Naive thymus-derived CD4-positive, alpha-beta T cell (primary cell): ENCODE measurements at regions not wholly inside any gene's neighbourhood (a gene's known extent, or its start where the extent isn't known, plus 50 kb on each side); places are given as distances from the start of the nearest gene placed in this dataset.

Experiments
- ATAC-seq: fragments of 150-1000 bp; cut with Tn5 transposase; 2 replicates; pipeline ENCODE4 v1.10.0; 2021; ENCODE audit warnings: mild to moderate bottlenecking, moderate library complexity
- CTCF ChIA-PET: fragments of 350-600 bp; sonication (Branson Sonifier 250); formaldehyde crosslinking; loops from one replicate; lab custom pipeline; 2021; ENCODE audit warnings: antibody characterized with exemption; lab: Charles Lee
- POLR2A ChIA-PET: fragments of 350-600 bp; sonication (Branson Sonifier 250); formaldehyde crosslinking; loops from one replicate; lab custom pipeline; 2021; ENCODE audit warnings: antibody characterized with exemption, inconsistent platforms; lab: Charles Lee
- DNase-seq, 9 donors: peaks; one replicate each; pipeline versions ENCODE4 v3.0.0 to v3.0.0-alpha.2; 2020 to 2022; ENCODE audit warnings: mixed read lengths in 1 of 9
- H3K27ac ChIP-seq: one replicate; pipeline ENCODE4 v1.7.0; 2013; ENCODE audit warnings: mild to moderate bottlenecking, low read depth, low read length, moderate library complexity
- H3K27me3 ChIP-seq, 2 donors: one replicate each; pipeline ENCODE4 v1.7.0; 2013; ENCODE audit warnings: low read length in 2 of 2, mild to moderate bottlenecking in 2 of 2, moderate library complexity in 2 of 2; ENCODE audit not compliant: control insufficient read depth in 2 of 2, insufficient read depth in 2 of 2
- H3K36me3 ChIP-seq, 3 experiments: 1 replicate in 2 of 3; 2 replicates in 1 of 3; pipeline ENCODE4 v1.7.0; 2013; ENCODE audit warnings: low read length in 3 of 3, mild to moderate bottlenecking in 3 of 3, moderate library complexity in 1 of 3; ENCODE audit not compliant: insufficient read depth in 3 of 3, control insufficient read depth in 2 of 3
- H3K4me1 ChIP-seq, 2 donors: one replicate each; pipeline ENCODE4 v1.7.0; 2013; ENCODE audit warnings: low read length in 2 of 2, mild to moderate bottlenecking in 2 of 2, moderate library complexity in 1 of 2; ENCODE audit not compliant: control insufficient read depth in 2 of 2, insufficient read depth in 2 of 2
- H3K4me3 ChIP-seq: 2 replicates; pipeline ENCODE4 v1.7.0; 2013; ENCODE audit warnings: mild to moderate bottlenecking, low read length
- H3K9me3 ChIP-seq, 3 experiments: 1 replicate in 2 of 3; 2 replicates in 1 of 3; pipeline ENCODE4 v1.7.0; 2013; ENCODE audit warnings: low read length in 3 of 3; ENCODE audit not compliant: control insufficient read depth in 2 of 3
- H3K27ac Mint-ChIP-seq, 9 donors: one replicate each; pipeline ENCODE4 v1.8.0; 2020 to 2022; ENCODE audit warnings: mixed read lengths in 9 of 9, mild to moderate bottlenecking in 8 of 9, moderate library complexity in 5 of 9, inconsistent platforms in 2 of 9
- H3K27me3 Mint-ChIP-seq, 5 donors: one replicate each; pipeline ENCODE4 v1.8.0; 2021 to 2022; ENCODE audit warnings: mixed read lengths in 5 of 5, mild to moderate bottlenecking in 1 of 5
- H3K36me3 Mint-ChIP-seq, 5 donors: one replicate each; pipeline ENCODE4 v1.8.0; 2020 to 2022; ENCODE audit warnings: mixed read lengths in 5 of 5, mild to moderate bottlenecking in 3 of 5, inconsistent platforms in 1 of 5
- H3K4me1 Mint-ChIP-seq, 7 donors: one replicate each; pipeline ENCODE4 v1.8.0; 2020 to 2022; ENCODE audit warnings: mixed read lengths in 7 of 7, mild to moderate bottlenecking in 3 of 7, inconsistent platforms in 1 of 7
- H3K4me3 Mint-ChIP-seq, 10 donors: one replicate each; pipeline ENCODE4 v1.8.0; 2020 to 2022; ENCODE audit warnings: mild to moderate bottlenecking in 10 of 10, mixed read lengths in 10 of 10, moderate library complexity in 6 of 10, inconsistent platforms in 2 of 10
- H3K9me3 Mint-ChIP-seq, 11 donors: one replicate each; pipeline ENCODE4 v1.8.0; 2020 to 2022; ENCODE audit warnings: mixed read lengths in 11 of 11, mild to moderate bottlenecking in 4 of 11, inconsistent platforms in 1 of 11, moderate library complexity in 1 of 11
- intact Hi-C, 2 donors: fragments of 100-400 bp; cut with micrococcal nuclease; formaldehyde crosslinking; loops; one replicate each; pipeline ENCODE4 v1.15.1; 2023

GRCh38 chr20:54382419-54382818, 93.0 kb upstream of the DOK5 start:
- no peaks in the 10 kb centered on the region for H3K36me3 ChIP-seq
- H3K27me3 ChIP-seq, result peaks cover 0 to 3% of the 10 kb centered on the region in 2 donors
- ATAC-seq (no peak), DNase-seq (no peak)
- no peak overlapping the region for H3K4me3 ChIP-seq
- intact Hi-C loops, result no loop called here
- ChIA-PET CTCF (no interaction called here), POLR2A (no interaction called here)
- no peak overlapping the region for H3K27ac ChIP-seq
- no peak overlapping the region for H3K4me3 Mint-ChIP-seq
- no peaks in the 10 kb centered on the region for H3K4me1 Mint-ChIP-seq
- H3K4me1 ChIP-seq, result no peaks in the 10 kb centered on the region
- H3K36me3 Mint-ChIP-seq, result peaks cover 0 to 5% (median 0%) of the 10 kb centered on the region in 5 donors
- H3K9me3 Mint-ChIP-seq, result peaks cover 0 to 13% (median 1%) of the 10 kb centered on the region in 11 donors
- H3K9me3 ChIP-seq, result no peaks in the 10 kb centered on the region
- H3K27me3 Mint-ChIP-seq, result peaks cover 0 to 58% (median 46%) of the 10 kb centered on the region in 5 donors
- no peak overlapping the region for H3K27ac Mint-ChIP-seq

- no peaks in the 10 kb centered on the region for H3K4me1 ChIP-seq
- Mint-ChIP-seq H3K27me3 (peaks cover 0 to 45% (median 41%) of the 10 kb centered on the region in 5 donors), H3K27ac (no peak overlapping the region), H3K4me1 (no peaks in the 10 kb centered on the region), H3K4me3 (no peak overlapping the region), H3K9me3 (peaks cover 0 to 13% (median 0%) of the 10 kb centered on the region in 11 donors), H3K36me3 (peaks cover 0 to 5% (median 0%) of the 10 kb centered on the region in 5 donors)
- ChIA-PET CTCF (no interaction called here), POLR2A (no interaction called here)
- DNase-seq (no peak), ATAC-seq (no peak)
- no peaks in the 10 kb centered on the region for H3K9me3 ChIP-seq
- peaks cover 0 to 3% of the 10 kb centered on the region in 2 donors for H3K27me3 ChIP-seq
- H3K27ac ChIP-seq, result no peak overlapping the region
- intact Hi-C loops, result no loop called here
- no peaks in the 10 kb centered on the region for H3K36me3 ChIP-seq
- no peak overlapping the region for H3K4me3 ChIP-seq
Measured at GRCh38 chr20:54385746-54386145, 89.6 kb upstream of the DOK5 start.

- Histone ChIP-seq H3K4me1 (no peaks in the 10 kb centered on the region), H3K27me3 (no peaks in the 10 kb centered on the region), H3K36me3 (no peaks in the 10 kb centered on the region), H3K27ac (no peak overlapping the region), H3K4me3 (no peak overlapping the region), H3K9me3 (no peaks in the 10 kb centered on the region)
- H3K4me3 Mint-ChIP-seq, result no peak overlapping the region
- peaks cover 0 to 4% (median 0%) of the 10 kb centered on the region in 11 donors for H3K9me3 Mint-ChIP-seq
- ATAC-seq (no peak), DNase-seq (no peak)
- ChIA-PET CTCF (no interaction called here), POLR2A (no interaction called here)
- peaks cover 0 to 34% (median 7%) of the 10 kb centered on the region in 5 donors for H3K27me3 Mint-ChIP-seq
- H3K27ac Mint-ChIP-seq, result no peak overlapping the region
- H3K36me3 Mint-ChIP-seq, result no peaks in the 10 kb centered on the region
- no peaks in the 10 kb centered on the region for H3K4me1 Mint-ChIP-seq
- intact Hi-C loops, result no loop called here
Measured at GRCh38 chr20:54389596-54390280, 85.7 kb upstream of the DOK5 start.

- Mint-ChIP-seq H3K4me1 (no peaks in the 10 kb centered on the region), H3K36me3 (no peaks in the 10 kb centered on the region), H3K27ac (no peak overlapping the region), H3K4me3 (no peak overlapping the region), H3K27me3 (peaks cover 0 to 36% (median 17%) of the 10 kb centered on the region in 5 donors), H3K9me3 (peaks cover 0 to 7% (median 0%) of the 10 kb centered on the region in 11 donors)
- ATAC-seq (no peak), DNase-seq (no peak)
- ChIA-PET CTCF (no interaction called here), POLR2A (no interaction called here)
- H3K27me3 ChIP-seq, result no peaks in the 10 kb centered on the region
- H3K9me3 ChIP-seq, result no peaks in the 10 kb centered on the region
- no peak overlapping the region for H3K4me3 ChIP-seq
- no peaks in the 10 kb centered on the region for H3K36me3 ChIP-seq
- no peak overlapping the region for H3K27ac ChIP-seq
- no peaks in the 10 kb centered on the region for H3K4me1 ChIP-seq
- intact Hi-C loops, result no loop called here
Measured at GRCh38 chr20:54397292-54398140, 77.9 kb upstream of the DOK5 start.

- Histone ChIP-seq H3K36me3 (no peaks in the 10 kb centered on the region), H3K4me1 (no peaks in the 10 kb centered on the region), H3K27me3 (no peaks in the 10 kb centered on the region), H3K9me3 (no peaks in the 10 kb centered on the region), H3K4me3 (no peak overlapping the region), H3K27ac (no peak overlapping the region)
- DNase-seq (no peak), ATAC-seq (no peak)
- H3K27me3 Mint-ChIP-seq, result peaks cover 0 to 37% (median 20%) of the 10 kb centered on the region in 5 donors
- H3K4me3 Mint-ChIP-seq, result no peak overlapping the region
- peaks cover 0 to 7% (median 0%) of the 10 kb centered on the region in 11 donors for H3K9me3 Mint-ChIP-seq
- CTCF ChIA-PET, result no interaction called here
- H3K36me3 Mint-ChIP-seq, result no peaks in the 10 kb centered on the region
- H3K27ac Mint-ChIP-seq, result no peak overlapping the region
- intact Hi-C loops, result no loop called here
- POLR2A ChIA-PET, result no interaction called here
- H3K4me1 Mint-ChIP-seq, result no peaks in the 10 kb centered on the region
Measured at GRCh38 chr20:54398814-54399213, 76.6 kb upstream of the DOK5 start.

GRCh38 chr20:54405540-54405939, 69.9 kb upstream of the DOK5 start:
- ATAC-seq (no peak), DNase-seq (no peak)
- H3K36me3 Mint-ChIP-seq, result no peaks in the 10 kb centered on the region
- no peaks in the 10 kb centered on the region for H3K9me3 ChIP-seq
- intact Hi-C loops, result no loop called here
- no peak overlapping the region for H3K27ac ChIP-seq
- peaks cover 0 to 47% (median 21%) of the 10 kb centered on the region in 5 donors for H3K27me3 Mint-ChIP-seq
- no peaks in the 10 kb centered on the region for H3K27me3 ChIP-seq
- ChIA-PET POLR2A (no interaction called here), CTCF (no interaction called here)
- H3K4me3 Mint-ChIP-seq, result no peak overlapping the region
- no peaks in the 10 kb centered on the region for H3K4me1 Mint-ChIP-seq
- no peaks in the 10 kb centered on the region for H3K4me1 ChIP-seq
- H3K4me3 ChIP-seq, result no peak overlapping the region
- no peaks in the 10 kb centered on the region for H3K36me3 ChIP-seq
- H3K9me3 Mint-ChIP-seq, result peaks cover 0 to 3% (median 0%) of the 10 kb centered on the region in 11 donors
- H3K27ac Mint-ChIP-seq, result no peak overlapping the region
